GM12872 (cell line): ENCODE measurements at regions not wholly inside any gene's neighbourhood (a gene's known extent, or its start where the extent isn't known, plus 50 kb on each side); places are given as distances from the start of the nearest gene placed in this dataset.

ENCODE experiments used
- CTCF ChIP-seq: IDR thresholded peaks from 3 replicates; pipeline ENCODE4 v1.5.1; 2011; ENCODE audit warnings: low read depth, mild to moderate bottlenecking, low read length, moderate library complexity; ENCODE audit not compliant: insufficient read depth

GRCh38 chr7:121531175-121532070 lies 135.3 kb upstream of the FAM3C start:
- no peak for TF ChIP-seq CTCF

- TF ChIP-seq CTCF: no peak
These were observed 134.4 kb upstream of the FAM3C start for GRCh38 chr7:121530227-121531174.

DNA sequence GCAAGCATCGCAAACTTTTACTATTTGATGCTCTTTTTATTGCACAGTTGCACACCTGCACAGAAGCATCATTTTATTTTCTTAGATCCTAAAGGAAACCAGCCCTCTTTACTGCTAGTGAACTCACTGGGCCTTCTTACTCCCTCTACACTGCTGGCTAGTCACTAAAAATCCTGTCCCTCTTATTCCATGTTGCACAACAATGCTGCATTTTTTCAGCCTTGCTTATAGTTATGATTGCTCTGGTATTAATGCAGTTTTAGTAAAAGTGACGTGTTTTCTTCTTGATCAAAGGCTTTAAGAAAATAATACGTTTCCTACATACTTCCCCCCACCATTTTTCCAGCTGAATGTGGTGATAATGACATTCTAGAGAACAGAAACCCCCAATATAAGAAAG lies 132.9 kb upstream of the FAM3C start:
- no peak for TF ChIP-seq CTCF

DNA sequence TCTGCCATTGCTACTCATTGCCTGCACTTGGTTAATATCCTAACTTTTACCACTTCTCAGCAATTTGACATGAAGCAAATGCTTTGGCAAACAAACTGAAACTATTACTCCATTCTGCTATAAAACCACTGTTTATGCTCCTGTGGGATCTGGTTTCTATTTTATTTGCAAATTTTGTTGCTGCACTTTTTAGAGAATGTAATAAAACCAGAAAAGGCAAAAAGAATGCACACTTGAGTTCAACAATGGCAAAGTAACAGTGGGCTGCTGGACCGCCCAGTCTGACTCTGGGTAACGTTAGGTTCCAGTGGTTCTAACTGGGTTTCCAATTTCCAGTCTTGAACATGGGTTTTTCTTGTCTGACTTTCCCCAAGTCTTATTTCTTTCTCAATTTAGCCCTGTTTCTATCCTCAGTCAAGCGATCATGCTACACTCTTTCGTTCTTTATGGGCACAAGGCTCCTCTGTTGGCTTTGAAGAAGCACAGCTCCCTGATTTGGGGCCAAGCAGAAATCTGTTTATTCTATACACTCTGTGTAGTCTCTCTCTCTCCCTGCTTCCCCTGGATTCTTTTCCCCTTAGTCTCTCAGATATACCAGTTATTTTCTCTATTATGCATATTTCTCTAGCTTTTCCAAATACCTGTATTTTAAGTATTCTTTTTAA lies 129.2 kb upstream of the FAM3C start:
- no peak for TF ChIP-seq CTCF

DNA sequence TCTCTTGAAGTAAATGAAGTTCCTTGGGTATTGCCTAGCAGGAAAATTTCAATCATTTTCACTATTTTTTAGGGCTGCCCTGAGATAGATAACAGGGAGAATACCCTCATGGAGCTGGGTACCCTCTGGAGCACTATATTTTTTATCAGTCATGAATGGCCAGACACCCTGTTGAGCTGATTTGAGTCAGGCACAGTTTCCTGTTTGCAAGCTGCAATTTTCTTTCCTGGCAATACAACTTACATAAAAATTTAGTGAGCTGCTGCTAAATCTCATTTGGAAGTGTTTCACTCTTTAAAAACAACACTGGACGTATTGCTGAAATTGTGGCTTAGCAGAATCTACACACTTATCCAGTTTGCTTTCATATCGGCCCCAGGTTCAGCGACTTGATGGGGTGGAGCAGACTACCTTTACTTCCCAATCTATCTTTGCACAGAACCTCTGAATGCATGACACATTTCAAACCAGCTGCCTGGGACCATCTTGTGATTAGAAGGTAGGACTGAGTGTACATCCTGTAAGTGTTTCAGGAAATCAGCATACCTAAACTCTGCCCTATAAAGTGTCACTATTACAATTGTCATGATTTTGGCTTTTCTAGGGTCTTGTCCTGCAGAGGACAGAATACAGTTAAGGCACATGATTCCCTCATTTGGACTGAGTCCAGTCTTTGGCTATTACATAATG lies 125.7 kb upstream of the FAM3C start:
- no peak for TF ChIP-seq CTCF

- TF ChIP-seq CTCF: no peak
These were observed 124.8 kb upstream of the FAM3C start for GRCh38 chr7:121520911-121521310.
